K562 (cell line): ENCODE measurements at regions not wholly inside any gene's neighbourhood (a gene's known extent, or its start where the extent isn't known, plus 50 kb on each side); places are given as distances from the start of the nearest gene placed in this dataset.

ENCODE experiments used
- ATAC-seq: fragments of 200-7000 bp; cut with Tn5 transposase; 3 replicates; pipeline ENCODE4 v1.9.1; 2020; ENCODE audit warnings: moderate library complexity
- BruUV-seq: library from RNA; stranded (reverse); fragments of 400-500 nt; replicated peaks from 2 replicates; lab custom pipeline; 2021; lab: Mats Ljungman, UMichigan
- CTCF ChIA-PET: fragments of 300-600 bp; formaldehyde crosslinking; extraction: SDS; loops from one replicate; lab custom pipeline; 2021; ENCODE audit warnings: low intra/inter-chr PET ratio; lab: Yijun Ruan, JAX
- POLR2A ChIA-PET: fragments of 300-600, 350-650 bp; sonication (Branson Sonifier 250); formaldehyde crosslinking; extraction: SDS; loops from one replicate; lab custom pipeline; 2021; ENCODE audit warnings: antibody characterized with exemption, inconsistent platforms; lab: Yijun Ruan, JAX
- DNase-seq, 4 experiments: peaks; one replicate each; pipeline versions ENCODE4 v3.0.0 to v3.0.0-alpha.2; 2011 to 2018; ENCODE audit warnings: low spot score in 3 of 4, mixed read lengths in 3 of 4; ENCODE audit errors: extremely low read depth in 1 of 4
- FAIRE-seq: peaks from 2 replicates; lab custom pipeline; 2011; peaks lifted over from hg19 to GRCh38; lab: Jason Lieb, UNC
- H2AFZ ChIP-seq: 2 replicates; pipeline ENCODE4 v1.6.0; 2011; ENCODE audit warnings: low read depth, low read length, control low read depth, inconsistent platforms
- H3K27ac ChIP-seq: fragments of 200-600 bp; 3 replicates; pipeline ENCODE4 v1.8.0; 2011; ENCODE audit warnings: low read depth, mild to moderate bottlenecking, control low read depth, inconsistent platforms, low read length, moderate library complexity, mixed read lengths; ENCODE audit errors: extremely low read depth
- H3K27me3 ChIP-seq, 2 experiments: fragments of 300-600 bp in 1 of 2; 2 replicates in 1 of 2; 3 replicates in 1 of 2; pipeline versions ENCODE4 v1.6.0 to v1.8.0; 2011; ENCODE audit warnings: inconsistent platforms in 2 of 2, low read length in 2 of 2, mild to moderate bottlenecking in 1 of 2, mixed read lengths in 1 of 2, moderate library complexity in 1 of 2; ENCODE audit not compliant: control insufficient read depth in 2 of 2, insufficient read depth in 2 of 2
- H3K36me3 ChIP-seq: fragments of 300-600 bp; 3 replicates; pipeline ENCODE4 v1.8.0; 2011; ENCODE audit warnings: mild to moderate bottlenecking, low read length, inconsistent platforms; ENCODE audit not compliant: control insufficient read depth, insufficient read depth
- H3K4me1 ChIP-seq, 2 experiments: fragments of 200-600 bp in 1 of 2; replicated peaks in 1 of 2; 2 replicates in 1 of 2; 3 replicates in 1 of 2; pipeline versions ENCODE4 v1.5.1 to v1.8.0; 2011; ENCODE audit warnings: inconsistent platforms in 2 of 2, low read length in 2 of 2, mild to moderate bottlenecking in 1 of 2, mixed read lengths in 1 of 2, moderate library complexity in 1 of 2; ENCODE audit not compliant: control insufficient read depth in 2 of 2, insufficient read depth in 2 of 2
- H3K4me2 ChIP-seq: 2 replicates; pipeline ENCODE4 v1.6.1; 2011; ENCODE audit warnings: low read length, control low read depth, inconsistent platforms, mixed read lengths; ENCODE audit not compliant: insufficient read depth
- H3K4me3 ChIP-seq: fragments of 200-600 bp; sonication (generic), shearing (Covaris generic); 2 replicates; pipeline ENCODE4 v1.5.1; 2016; ENCODE audit warnings: control low read depth, inconsistent platforms
- H3K79me2 ChIP-seq: fragments of 200-600 bp; 3 replicates; pipeline ENCODE4 v1.8.0; 2011; ENCODE audit warnings: low read length, inconsistent platforms; ENCODE audit not compliant: control insufficient read depth, insufficient read depth
- H3K9ac ChIP-seq, 2 experiments: 2 replicates each; pipeline versions ENCODE4 v1.6.0 to v1.6.1; 2011; ENCODE audit warnings: low read depth in 2 of 2, low read length in 2 of 2, control low read depth in 1 of 2, inconsistent platforms in 1 of 2, mild to moderate bottlenecking in 1 of 2, mixed read lengths in 1 of 2; ENCODE audit not compliant: insufficient read depth in 1 of 2
- H3K9me1 ChIP-seq: one replicate; pipeline ENCODE4 v1.6.0; 2011; ENCODE audit warnings: inconsistent platforms, mild to moderate bottlenecking, low read length, moderate library complexity; ENCODE audit not compliant: control insufficient read depth, insufficient read depth
- H3K9me3 ChIP-seq: replicated peaks from 2 replicates; pipeline ENCODE4 v1.5.1; 2011; ENCODE audit warnings: low read depth, low read length, inconsistent platforms; ENCODE audit not compliant: control insufficient read depth, insufficient read depth
- H4K20me1 ChIP-seq: replicated peaks from 2 replicates; pipeline ENCODE4 v1.6.1; 2011; ENCODE audit warnings: low read length, inconsistent platforms, mixed read lengths; ENCODE audit not compliant: control insufficient read depth, insufficient read depth
- CHCHD3 ChIP-seq: fragments of 250-450 bp; sonication (Bioruptor Pico); IDR thresholded peaks from 2 replicates; pipeline ENCODE4 v2.1.2; 2022; ENCODE audit warnings: mild to moderate bottlenecking
- FOXK2 ChIP-seq, 2 experiments: fragments of 450-650 bp; IDR thresholded peaks in 1 of 2; conservative IDR thresholded peaks in 1 of 2; 2 replicates each; pipeline ENCODE4 v1.6.1; 2016; ENCODE audit warnings: low read depth in 2 of 2, mild to moderate bottlenecking in 1 of 2
- NR4A1 ChIP-seq, 2 experiments: fragments of 250-450 bp in 1 of 2; fragments of 450-650 bp in 1 of 2; sonication (Bioruptor Pico) in 1 of 2; IDR thresholded peaks; 2 replicates each; pipeline versions ENCODE4 v1.4.0 to v1.6.1; 2016 to 2020; ENCODE audit warnings: mild to moderate bottlenecking in 2 of 2, missing compliant biosample characterization in 1 of 2, missing genetic modification characterization in 1 of 2, moderate library complexity in 1 of 2
- RAD51 ChIP-seq: fragments of 450-650 bp; IDR thresholded peaks from 2 replicates; pipeline ENCODE4 v1.7.1; 2016; ENCODE audit warnings: low read depth, mild to moderate bottlenecking, borderline replicate concordance
- RBM25 ChIP-seq: fragments of 200-400 bp; formaldehyde crosslinking; IDR thresholded peaks from 2 replicates; pipeline ENCODE4 v1.6.1; 2018; ENCODE audit warnings: low read length, low read depth, moderate library complexity; ENCODE audit not compliant: severe bottlenecking
- RERE ChIP-seq: sonication (generic); formaldehyde crosslinking; IDR thresholded peaks from 2 replicates; pipeline ENCODE4 v1.8.0; 2023; ENCODE audit warnings: missing genetic modification reagents, mild to moderate bottlenecking, borderline replicate concordance
- TAF9B ChIP-seq: fragments of 450-650 bp; IDR thresholded peaks from 2 replicates; pipeline ENCODE4 v1.6.1; 2018; ENCODE audit warnings: mild to moderate bottlenecking; ENCODE audit not compliant: partially characterized antibody
- ZFP30 ChIP-seq: fragments of 250-450 bp; sonication (Bioruptor Pico); IDR thresholded peaks from 2 replicates; pipeline ENCODE4 v1.8.0; 2022; ENCODE audit warnings: moderate library complexity, mild to moderate bottlenecking, inconsistent platforms, borderline replicate concordance
- ZNF785 ChIP-seq: fragments of 250-450 bp; sonication (Bioruptor Pico); IDR thresholded peaks from 2 replicates; pipeline ENCODE4 v1.4.0; 2020; ENCODE audit warnings: mild to moderate bottlenecking
- WGBS: fragments of 100-300 bp; shearing (Covaris generic); methylation state at CpG from one replicate; pipeline ENCODE4 v1.1.6; 2016; ENCODE audit warnings: low coverage, mixed read lengths; ENCODE audit not compliant: insufficient coverage; ENCODE audit errors: missing lambda C conversion rate; 5-methylcytosine and 5-hydroxymethylcytosine counted together
- in situ Hi-C: fragments of 300-500 bp; cut with MboI; formaldehyde crosslinking; loops from 4 replicates; pipeline ENCODE4 v1.15.0; 2018; ENCODE audit warnings: inconsistent platforms, mixed read lengths
- intact Hi-C: fragments of 100-400 bp; cut with micrococcal nuclease; formaldehyde crosslinking; loops from 2 replicates; pipeline ENCODE4 v1.14.2; 2022

GRCh38 chr1:212558693-212559480 is 49.7 kb upstream of the ATF3 start:
- peaks cover 14 to 16% of the 10 kb centered on the region in 2 experiments for H3K4me1 ChIP-seq
- CTCF ChIA-PET, result no interaction called here
- POLR2A ChIA-PET, result interaction anchor here (0.6 to 2.4 kb wide), 17 partner anchors 9 to 403 kb away, joined by 3 to 19 read pairs (median 4); partner anchors contain the start of gene ATF3
- peak overlapping the region; percentile 95 for H3K4me2 ChIP-seq
- WGBS, result 3% methylated on average over 61 of the region's 62 CpGs
- in situ Hi-C loops, result no loop called here
- ATAC-seq (peak; percentile 87), FAIRE-seq (peak; percentile 88), DNase-seq (peak; percentile 98 to 99 (median 98))
- BruUV-seq, result TSS peak; percentile 92
- no peaks in the 10 kb centered on the region for H3K9me3 ChIP-seq
- H3K27ac ChIP-seq, result peak overlapping the region; percentile 97
- intact Hi-C loops, result loop anchor here (2.0 to 5.0 kb wide), 2 partner anchors 50 to 72 kb away; partner anchors contain the start of gene ATF3
- H4K20me1 ChIP-seq, result no peaks in the 10 kb centered on the region
- peak overlapping the region; percentile 54 for H3K4me3 ChIP-seq
- H3K36me3 ChIP-seq, result no peaks in the 10 kb centered on the region
- no peaks in the 10 kb centered on the region; the same call in 2 of the 3 replicates for H3K79me2 ChIP-seq
- no peaks in the 10 kb centered on the region for H3K9me1 ChIP-seq
- no peaks in the 10 kb centered on the region for H3K27me3 ChIP-seq
- peak overlapping the region; percentile 100 for H2AFZ ChIP-seq
- peak overlapping the region; percentile 90 to 92 for H3K9ac ChIP-seq
- TF ChIP-seq FOXK2 (conservative IDR thresholded peaks at IDR 0.05 in 1 of 2, IDR thresholded peaks at IDR 0.05 in 1 of 2; ENCODE audit: low read depth in 2 of 2) (no peak; a peak in 1 of 4 replicates), CHCHD3 (CRISPR knock-in tag) (no peak), RERE (CRISPR knock-in tag) (no peak; the same call in 1 of the 2 replicates), RAD51 (peak; percentile 20; the same call in 1 of the 2 replicates), TAF9B (peak; percentile 91), RBM25 (peak; percentile 99), NR4A1 (CRISPR knock-in tag; IDR thresholded peaks at IDR 0.05) (no peak), NR4A1 (tag; IDR thresholded peaks at IDR 0.05) (no peak), ZFP30 (CRISPR knock-in tag) (no peak), ZNF785 (CRISPR knock-in tag) (no peak)
